NB4 (cell line): ENCODE measurements at regions not wholly inside any gene's neighbourhood (a gene's known extent, or its start where the extent isn't known, plus 50 kb on each side); places are given as distances from the start of the nearest gene placed in this dataset.

Experiments
- CTCF ChIP-seq: IDR thresholded peaks from one replicate; pipeline ENCODE4 v1.5.1; 2012; ENCODE audit warnings: low read depth, low read length
- MYC ChIP-seq: IDR thresholded peaks from 2 replicates; pipeline ENCODE4 v1.6.1; 2011; ENCODE audit warnings: low read depth, low read length
- POLR2A ChIP-seq: IDR thresholded peaks from 2 replicates; pipeline ENCODE4 v1.6.1; 2011; ENCODE audit warnings: mild to moderate bottlenecking; ENCODE audit not compliant: insufficient read length; ENCODE audit errors: extremely low read depth

DNA sequence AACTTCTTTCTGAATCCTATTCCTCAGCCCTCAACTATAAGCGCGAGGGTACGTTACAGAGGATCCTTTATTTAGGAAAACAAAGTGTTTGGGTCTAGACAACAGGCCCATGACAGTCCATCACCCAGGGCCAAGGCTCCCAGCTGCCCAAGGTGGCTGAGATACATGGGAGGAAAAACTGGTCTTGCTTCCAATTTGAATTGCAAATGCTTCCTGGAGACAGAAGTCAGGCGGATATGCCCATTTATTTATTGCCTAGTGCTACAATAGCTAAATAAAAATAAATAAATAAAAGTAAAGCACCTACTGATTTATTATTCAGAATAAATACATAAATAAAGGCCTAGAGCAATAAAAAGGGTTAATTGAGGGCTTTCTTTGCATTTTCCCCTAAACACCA, 248.7 kb downstream of the DHX15 start:
- TF ChIP-seq CTCF (no peak), MYC (no peak), POLR2A (no peak)
